ENCODE measurements at regions not wholly inside any gene's neighbourhood (a gene's known extent, or its start where the extent isn't known, plus 50 kb on each side); places are given as distances from the start of the nearest gene placed in this dataset.

DNA sequence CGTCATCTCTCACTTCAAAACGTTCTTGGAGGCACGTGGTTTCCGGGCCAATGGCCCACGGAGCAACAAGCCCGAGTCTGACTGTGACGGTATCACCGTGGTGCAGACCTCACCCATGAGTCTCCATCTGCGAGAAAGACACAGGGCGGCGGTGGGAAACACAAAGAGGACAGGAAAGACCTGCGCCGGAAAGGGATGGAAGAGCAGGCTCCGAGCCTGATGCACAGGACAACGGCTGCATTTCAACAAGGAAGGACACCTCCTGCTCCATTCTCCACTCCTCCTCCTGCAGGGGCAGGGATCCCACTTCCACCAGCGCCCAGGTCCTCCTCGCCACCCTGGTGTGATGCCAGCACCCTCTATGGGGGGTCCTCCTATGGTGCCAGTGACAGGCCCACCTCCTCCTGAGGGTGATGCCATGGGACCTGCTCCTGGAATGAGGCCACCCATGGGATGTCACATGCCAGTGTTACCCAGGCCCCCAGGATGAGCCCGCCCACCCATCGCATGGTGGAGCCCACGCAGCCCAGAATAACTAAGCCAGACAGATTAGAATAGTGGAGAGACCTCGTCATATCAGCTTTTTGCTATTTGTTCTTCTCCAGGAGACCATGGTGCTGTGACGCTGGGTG, 73.0 kb upstream of the PCSK6 start:
- Mint-ChIP-seq H3K36me3 (ENCODE audit: low read depth) (no peaks in the 10 kb centered on the region), H3K4me3 (no peak overlapping the region), H3K27ac (no peak overlapping the region), H3K4me1 (ENCODE audit: low read depth) (no peaks in the 10 kb centered on the region), H3K9me3 (no peaks in the 10 kb centered on the region), H3K27me3 (ENCODE audit: low read depth) (peaks cover 16% of the 10 kb centered on the region)
- intact Hi-C loops (cut with micrococcal nuclease), result no loop called here
- CTCF ChIA-PET, result no interaction called here
- no peak for DNase-seq

DNA sequence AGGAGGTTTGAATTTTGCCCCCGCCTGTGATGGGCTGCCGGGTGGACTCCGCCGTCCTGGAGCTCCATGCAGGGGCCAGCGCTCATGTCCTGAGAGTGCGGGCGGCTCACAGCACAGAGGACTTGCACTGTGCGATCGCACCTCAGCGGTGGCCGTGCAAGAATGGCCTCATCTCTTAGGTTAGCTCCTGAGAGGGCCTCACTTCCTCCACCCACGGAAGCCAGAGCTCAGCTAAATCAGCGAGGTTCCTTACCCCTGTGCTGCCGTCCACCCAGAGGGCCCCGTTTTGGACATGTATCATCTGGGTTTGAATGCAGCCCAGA, 72.0 kb upstream of the PCSK6 start:
- Mint-ChIP-seq H3K27me3 (ENCODE audit: low read depth) (peaks cover 15% of the 10 kb centered on the region), H3K27ac (no peak overlapping the region), H3K4me3 (no peak overlapping the region), H3K4me1 (ENCODE audit: low read depth) (no peaks in the 10 kb centered on the region), H3K36me3 (ENCODE audit: low read depth) (no peaks in the 10 kb centered on the region), H3K9me3 (no peaks in the 10 kb centered on the region)
- CTCF ChIA-PET, result no interaction called here
- intact Hi-C loops (cut with micrococcal nuclease), result no loop called here
- no peak for DNase-seq

DNA sequence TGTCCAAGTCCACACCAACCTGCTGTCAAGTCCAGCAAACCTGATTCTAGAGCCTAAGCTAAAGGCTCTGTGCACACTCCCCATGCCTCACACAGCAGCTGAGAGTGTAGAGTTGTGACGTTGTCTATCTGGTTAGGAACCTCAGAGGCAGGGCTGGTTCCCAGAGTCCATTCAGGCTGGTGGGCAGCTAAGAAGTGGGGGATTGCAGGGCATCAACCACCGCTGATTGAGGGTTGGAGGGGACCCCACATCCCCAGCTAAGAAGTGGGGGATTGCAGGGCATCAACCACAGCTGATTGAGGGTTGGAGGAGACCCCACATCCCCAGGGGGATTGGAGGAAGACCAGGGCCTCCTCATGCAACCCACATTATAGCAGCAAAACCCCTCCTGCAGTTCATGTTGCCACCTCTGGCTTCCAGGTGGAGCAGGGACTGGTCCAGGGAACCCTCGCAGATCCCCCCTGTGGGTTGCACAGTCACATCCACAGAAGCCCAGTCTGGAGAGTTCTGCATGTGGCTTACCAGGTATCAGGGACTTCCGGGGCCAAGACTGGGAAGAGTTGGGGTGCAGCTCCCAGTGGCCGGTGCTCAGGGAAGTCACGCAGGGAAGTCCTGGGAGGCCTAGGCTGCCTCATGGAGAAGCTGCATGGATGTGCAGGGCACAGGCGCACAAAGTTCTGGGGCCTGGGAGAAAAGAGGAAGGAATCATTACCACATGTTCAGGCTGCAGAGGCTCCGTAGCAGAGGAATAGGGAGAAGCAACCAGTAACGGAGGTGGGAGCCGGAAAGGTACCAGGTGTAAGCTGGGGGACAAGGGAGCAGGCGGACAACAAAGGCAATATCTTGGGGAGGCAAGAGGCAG, 71.4 kb upstream of the PCSK6 start:
- Mint-ChIP-seq H3K4me3 (no peak overlapping the region), H3K27ac (no peak overlapping the region), H3K4me1 (ENCODE audit: low read depth) (no peaks in the 10 kb centered on the region), H3K36me3 (ENCODE audit: low read depth) (no peaks in the 10 kb centered on the region), H3K27me3 (ENCODE audit: low read depth) (peaks cover 14% of the 10 kb centered on the region), H3K9me3 (no peaks in the 10 kb centered on the region)
- DNase-seq, result no peak
- CTCF ChIA-PET, result no interaction called here
- intact Hi-C loops (cut with micrococcal nuclease), result no loop called here

DNA sequence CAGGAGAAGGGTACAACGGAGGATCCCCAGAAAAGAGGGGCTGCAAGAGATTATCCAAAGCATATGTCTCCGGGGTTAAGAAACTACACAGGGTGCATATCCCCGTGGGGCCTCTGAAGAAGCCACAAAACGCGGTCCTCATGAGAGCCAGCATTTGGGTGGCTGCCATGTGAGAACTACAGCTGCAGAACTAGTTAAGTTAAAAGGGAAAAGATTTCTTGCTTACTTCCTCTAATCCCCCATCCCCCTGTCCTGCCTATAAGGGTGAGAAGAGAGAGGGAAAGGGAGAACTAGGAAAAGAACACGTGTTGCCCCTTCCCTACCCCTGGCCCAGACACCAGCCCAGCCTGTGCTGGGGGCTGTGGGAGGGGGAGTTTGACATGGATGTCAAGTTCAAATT, 70.4 kb upstream of the PCSK6 start:
- H3K36me3 Mint-ChIP-seq (ENCODE audit: low read depth), result no peaks in the 10 kb centered on the region
- no peak overlapping the region for H3K27ac Mint-ChIP-seq
- no peaks in the 10 kb centered on the region for H3K9me3 Mint-ChIP-seq
- H3K4me3 Mint-ChIP-seq, result no peak overlapping the region
- CTCF ChIA-PET, result no interaction called here
- H3K27me3 Mint-ChIP-seq (ENCODE audit: low read depth), result peaks cover 12% of the 10 kb centered on the region
- DNase-seq, result no peak
- intact Hi-C loops (cut with micrococcal nuclease), result no loop called here
- H3K4me1 Mint-ChIP-seq (ENCODE audit: low read depth), result no peaks in the 10 kb centered on the region

DNA sequence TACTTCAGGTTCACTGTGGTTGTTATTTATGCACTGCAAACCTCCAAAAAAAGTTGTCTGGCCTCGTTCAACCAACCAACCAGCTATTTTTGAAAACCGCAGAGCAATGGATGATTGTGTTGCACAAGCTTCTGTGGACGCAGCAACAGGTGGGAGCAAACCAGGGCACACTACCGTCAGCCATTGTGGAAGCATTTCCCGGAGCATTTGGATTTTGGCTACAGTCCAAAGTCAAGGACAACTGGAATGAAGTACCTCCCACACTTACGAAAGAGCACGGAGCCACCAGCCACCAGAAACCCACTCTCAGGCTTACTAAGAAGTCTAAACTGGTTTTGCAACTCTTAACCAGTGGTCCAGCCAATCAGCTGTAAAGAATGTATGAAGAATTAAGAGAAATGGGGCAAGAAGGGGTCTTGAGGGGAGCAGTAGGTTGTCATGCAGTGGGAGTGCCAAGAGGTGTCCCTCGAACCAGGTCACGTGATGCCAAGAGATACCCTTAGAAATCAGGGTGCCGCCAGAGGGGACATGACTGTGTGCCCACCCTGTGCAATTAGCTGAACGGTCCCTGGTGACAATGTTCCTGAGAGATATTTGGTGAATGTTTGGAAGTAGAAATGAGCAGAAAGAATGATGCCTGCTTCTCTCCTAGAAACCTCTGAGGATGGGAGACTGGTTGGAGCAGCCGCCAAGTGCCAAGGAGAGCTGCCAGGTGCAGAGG, 68.9 kb upstream of the PCSK6 start:
- Mint-ChIP-seq H3K4me1 (ENCODE audit: low read depth) (no peaks in the 10 kb centered on the region), H3K27me3 (ENCODE audit: low read depth) (peaks cover 9% of the 10 kb centered on the region), H3K9me3 (no peaks in the 10 kb centered on the region), H3K4me3 (no peak overlapping the region), H3K36me3 (ENCODE audit: low read depth) (no peaks in the 10 kb centered on the region), H3K27ac (no peak overlapping the region)
- intact Hi-C loops (cut with micrococcal nuclease), result no loop called here
- CTCF ChIA-PET, result no interaction called here
- no peak for DNase-seq

DNA sequence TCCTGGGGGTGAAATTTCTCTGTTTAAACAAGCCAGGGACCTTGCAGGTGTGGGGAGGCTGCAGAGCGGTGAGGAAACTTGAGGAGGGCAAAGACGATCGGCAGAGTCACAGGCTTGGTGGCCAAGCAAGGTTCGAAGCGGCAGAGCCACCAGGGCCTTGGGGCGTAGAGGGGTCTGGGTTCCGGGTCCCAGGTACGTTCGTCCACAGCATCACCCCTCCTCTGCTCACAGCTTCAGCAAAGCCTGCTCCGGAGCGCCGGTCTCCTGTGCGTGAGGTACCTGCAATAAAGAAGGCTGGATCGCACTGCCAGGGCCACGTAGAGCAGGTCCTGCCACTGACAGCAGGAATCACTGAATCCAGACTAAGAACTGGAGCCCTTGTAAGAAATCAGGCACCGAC, 66.8 kb upstream of the PCSK6 start:
- no peak overlapping the region for H3K27ac Mint-ChIP-seq
- CTCF ChIA-PET, result no interaction called here
- H3K36me3 Mint-ChIP-seq (ENCODE audit: low read depth), result no peaks in the 10 kb centered on the region

DNA sequence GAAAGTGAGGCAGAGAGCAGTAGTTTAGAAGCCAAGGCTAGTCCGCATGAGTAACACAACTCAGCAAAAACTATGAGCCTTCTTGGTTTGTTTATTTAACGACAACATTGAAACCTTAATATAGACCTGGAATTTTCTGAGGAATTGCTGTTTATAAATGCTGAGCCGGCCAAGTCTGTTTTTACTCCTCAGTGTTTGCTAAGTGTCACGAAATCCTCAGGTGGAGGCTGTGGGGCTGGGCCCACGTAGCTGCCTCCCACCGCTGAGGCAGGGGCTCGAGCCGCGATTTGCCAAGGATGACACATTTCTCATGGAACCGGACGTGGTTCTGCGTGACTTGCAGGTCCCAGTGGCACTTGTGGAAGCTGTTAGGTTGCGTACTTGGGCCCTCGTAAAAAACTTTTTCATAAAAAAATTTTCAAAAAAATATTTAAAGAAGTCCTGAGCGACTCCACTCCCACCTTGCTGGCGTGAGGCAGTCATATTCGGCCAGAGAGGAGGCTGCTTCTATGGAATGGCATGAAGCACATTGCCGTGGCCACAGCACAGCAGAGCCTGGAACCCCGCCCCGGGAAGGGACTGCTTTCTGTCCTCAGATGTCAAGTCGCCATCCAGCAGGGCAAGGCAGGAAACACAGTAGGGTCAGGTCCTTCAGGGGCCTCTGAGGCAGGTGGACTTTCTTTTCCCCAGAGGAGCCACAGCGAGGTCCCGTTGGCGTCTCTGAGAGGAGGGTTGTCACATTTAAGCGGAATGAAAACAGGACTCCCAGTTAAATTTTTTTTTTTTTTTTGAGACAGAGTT, 64.8 kb upstream of the PCSK6 start:
- CTCF ChIA-PET, result no interaction called here
- Mint-ChIP-seq H3K4me3 (no peak overlapping the region), H3K27ac (no peak overlapping the region), H3K9me3 (no peaks in the 10 kb centered on the region), H3K4me1 (ENCODE audit: low read depth) (no peaks in the 10 kb centered on the region), H3K36me3 (ENCODE audit: low read depth) (no peaks in the 10 kb centered on the region), H3K27me3 (ENCODE audit: low read depth) (peaks cover 2% of the 10 kb centered on the region)
- intact Hi-C loops (cut with micrococcal nuclease), result no loop called here
- no peak for DNase-seq

More for the DNA sequence above, 66.8 kb upstream of the PCSK6 start:
- Mint-ChIP-seq H3K4me3 (no peak overlapping the region), H3K4me1 (ENCODE audit: low read depth) (no peaks in the 10 kb centered on the region), H3K27me3 (ENCODE audit: low read depth) (peaks cover 8% of the 10 kb centered on the region), H3K9me3 (no peaks in the 10 kb centered on the region)
- DNase-seq, result no peak
- intact Hi-C loops (cut with micrococcal nuclease), result no loop called here

DNA sequence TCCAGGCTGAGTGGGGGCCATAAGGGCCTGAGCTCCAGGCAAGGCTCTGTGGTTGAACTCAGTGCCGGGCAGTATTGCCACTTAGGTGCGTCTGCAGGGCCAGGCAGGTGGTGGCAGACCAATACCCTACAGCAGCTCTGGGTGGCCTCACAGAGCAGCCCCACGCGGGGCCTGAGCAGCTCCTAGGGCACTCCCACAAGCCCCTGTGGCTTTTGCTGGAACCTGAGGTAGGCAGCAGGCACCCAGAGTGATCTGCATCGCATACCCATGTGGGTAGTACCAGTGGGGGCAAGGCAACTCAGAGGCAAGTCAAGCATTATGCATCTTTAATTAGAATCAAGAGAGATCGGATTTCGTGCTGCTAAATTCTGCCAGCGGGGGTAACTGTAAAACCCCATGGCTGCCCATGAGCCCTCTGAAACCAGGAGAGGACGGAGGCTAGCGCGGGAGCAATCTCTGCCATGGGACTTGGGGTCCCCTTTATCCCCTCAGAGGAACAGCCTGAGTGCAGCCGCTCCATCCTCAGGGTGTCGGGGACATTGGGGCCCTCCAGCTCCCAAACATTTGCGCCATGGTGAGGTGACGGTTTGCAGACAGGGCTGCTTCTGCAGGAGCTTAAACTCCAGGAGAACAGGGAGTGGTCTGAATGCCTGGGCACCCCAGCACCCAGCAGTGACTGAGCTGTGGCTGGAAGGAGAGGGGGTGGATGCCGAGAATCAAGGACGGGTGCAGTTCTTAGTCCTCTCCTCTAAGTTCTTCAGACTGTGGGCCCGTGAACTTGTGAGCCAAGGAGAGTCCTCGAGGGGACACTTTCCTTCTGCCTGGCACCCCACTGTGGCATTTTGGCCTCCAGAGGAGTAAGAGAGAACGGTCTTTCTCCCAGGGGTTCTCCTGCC, 62.4 kb upstream of the PCSK6 start:
- CTCF ChIA-PET, result no interaction called here
- no peaks in the 10 kb centered on the region for H3K36me3 Mint-ChIP-seq (ENCODE audit: low read depth)
- H3K27me3 Mint-ChIP-seq (ENCODE audit: low read depth), result peaks cover 7% of the 10 kb centered on the region
- peaks cover 4% of the 10 kb centered on the region for H3K9me3 Mint-ChIP-seq
- no peak for DNase-seq
- H3K4me1 Mint-ChIP-seq (ENCODE audit: low read depth), result no peaks in the 10 kb centered on the region
- H3K27ac Mint-ChIP-seq, result no peak overlapping the region
- intact Hi-C loops (cut with micrococcal nuclease), result no loop called here
- no peak overlapping the region for H3K4me3 Mint-ChIP-seq

DNA sequence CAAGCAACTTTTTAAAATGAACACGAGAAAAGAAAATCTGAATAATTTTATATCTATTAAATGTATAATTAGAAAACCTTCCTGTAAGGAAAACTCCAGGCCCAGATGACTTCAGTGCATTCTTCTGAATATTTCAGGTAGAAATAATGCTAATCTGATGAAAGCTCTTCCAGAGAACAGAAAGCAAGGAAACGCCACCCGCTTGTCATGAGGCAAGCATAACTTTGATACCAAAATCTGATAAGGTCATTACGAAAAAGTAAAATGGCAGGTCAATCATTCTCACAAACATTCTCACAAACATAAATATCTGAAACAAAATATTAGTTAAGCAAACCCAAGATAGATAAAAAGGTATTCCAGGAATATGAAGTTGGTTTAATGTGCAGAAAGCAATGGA, 60.6 kb upstream of the PCSK6 start:
- Mint-ChIP-seq H3K27me3 (ENCODE audit: low read depth) (peaks cover 12% of the 10 kb centered on the region), H3K9me3 (peaks cover 4% of the 10 kb centered on the region), H3K27ac (no peak overlapping the region), H3K4me3 (no peak overlapping the region), H3K4me1 (ENCODE audit: low read depth) (no peaks in the 10 kb centered on the region), H3K36me3 (ENCODE audit: low read depth) (no peaks in the 10 kb centered on the region)
- intact Hi-C loops (cut with micrococcal nuclease), result no loop called here
- no peak for DNase-seq
- CTCF ChIA-PET, result no interaction called here

DNA sequence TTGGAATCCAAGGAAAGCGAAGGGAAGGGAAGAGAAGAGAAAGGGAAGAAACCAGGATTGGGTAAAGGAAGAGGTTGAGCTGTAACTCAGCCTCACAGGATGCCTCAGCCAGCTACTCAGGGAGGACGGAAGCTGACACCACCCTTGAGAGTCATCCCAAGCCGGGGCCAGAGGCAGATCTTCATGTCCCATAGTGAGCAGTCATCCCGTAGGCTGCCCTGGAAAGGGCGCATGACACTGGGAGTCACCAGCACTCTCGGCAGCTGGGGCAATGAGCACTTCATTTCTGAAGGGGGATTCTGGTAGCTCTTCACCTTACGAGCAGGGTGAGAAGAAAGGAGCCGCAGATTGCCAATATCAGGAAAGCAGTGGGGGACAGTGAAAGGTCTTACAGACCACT, 60.1 kb upstream of the PCSK6 start:
- Mint-ChIP-seq H3K27ac (no peak overlapping the region), H3K9me3 (peaks cover 4% of the 10 kb centered on the region), H3K27me3 (ENCODE audit: low read depth) (peaks cover 12% of the 10 kb centered on the region), H3K36me3 (ENCODE audit: low read depth) (no peaks in the 10 kb centered on the region), H3K4me1 (ENCODE audit: low read depth) (no peaks in the 10 kb centered on the region), H3K4me3 (no peak overlapping the region)
- CTCF ChIA-PET, result no interaction called here
- DNase-seq, result no peak
- intact Hi-C loops (cut with micrococcal nuclease), result no loop called here

DNA sequence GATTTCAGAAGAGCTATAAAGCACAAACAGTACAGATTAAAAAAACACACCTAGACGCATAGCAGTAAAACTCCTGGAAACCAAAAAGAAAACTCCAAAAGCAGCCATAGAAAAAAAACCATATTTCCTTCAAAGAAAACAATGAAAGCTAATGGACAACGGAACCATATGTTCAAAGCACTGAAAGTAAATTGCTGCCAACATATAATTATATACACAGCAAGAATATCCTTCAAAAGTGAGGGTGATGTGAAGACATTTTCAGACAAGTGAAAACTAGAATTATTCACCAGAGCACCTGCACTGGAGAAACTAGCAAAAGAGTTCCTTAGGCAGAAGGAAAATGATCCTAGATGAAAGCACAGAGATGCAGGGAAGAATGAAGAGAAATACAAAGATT, 58.2 kb upstream of the PCSK6 start:
- Mint-ChIP-seq H3K4me3 (no peak overlapping the region), H3K4me1 (ENCODE audit: low read depth) (no peaks in the 10 kb centered on the region), H3K27me3 (ENCODE audit: low read depth) (peaks cover 12% of the 10 kb centered on the region), H3K27ac (no peak overlapping the region), H3K36me3 (ENCODE audit: low read depth) (no peaks in the 10 kb centered on the region), H3K9me3 (peaks cover 4% of the 10 kb centered on the region)
- no peak for DNase-seq
- intact Hi-C loops (cut with micrococcal nuclease), result no loop called here
- CTCF ChIA-PET, result no interaction called here
